HepG2 (cell line): ENCODE measurements at regions not wholly inside any gene's neighbourhood (a gene's known extent, or its start where the extent isn't known, plus 50 kb on each side); places are given as distances from the start of the nearest gene placed in this dataset.

Experiments
- ATAC-seq: fragments of 200-7000 bp; cut with Tn5 transposase; 3 replicates; pipeline ENCODE4 v1.9.1; 2020; ENCODE audit warnings: mild to moderate bottlenecking, moderate library complexity
- BruUV-seq: library from RNA; stranded (reverse); fragments of 400-500 nt; replicated peaks from 2 replicates; lab custom pipeline; 2021; lab: Mats Ljungman, UMichigan
- CTCF ChIA-PET: fragments of 300-600 bp; formaldehyde crosslinking; extraction: SDS; loops from one replicate; lab custom pipeline; 2021; ENCODE audit warnings: low total read pairs, inconsistent platforms, low intra/inter-chr PET ratio; lab: Yijun Ruan, JAX
- POLR2A ChIA-PET: fragments of 350-600 bp; sonication (Branson Sonifier 250); formaldehyde crosslinking; loops from one replicate; lab custom pipeline; 2020; ENCODE audit warnings: antibody characterized with exemption, inconsistent platforms; lab: Yijun Ruan, JAX
- DNase-seq: peaks from one replicate; pipeline ENCODE4 v3.0.0-alpha.2; 2015; ENCODE audit warnings: low spot score
- FAIRE-seq: peaks from 3 replicates; lab custom pipeline; 2011; peaks lifted over from hg19 to GRCh38; lab: Jason Lieb, UNC
- H2AFZ ChIP-seq: one replicate; pipeline ENCODE4 v1.6.1; 2011; ENCODE audit warnings: low read length, inconsistent platforms
- H3K27ac ChIP-seq: fragments of 300-600 bp; 3 replicates; pipeline ENCODE4 v1.8.0; 2011; ENCODE audit warnings: mixed run types, mild to moderate bottlenecking, mixed read lengths, low read length, inconsistent platforms; ENCODE audit not compliant: insufficient read depth; ENCODE audit errors: extremely low read length
- H3K27me3 ChIP-seq, 2 experiments: fragments of 200-600 bp in 1 of 2; 2 replicates in 1 of 2; 3 replicates in 1 of 2; pipeline versions ENCODE4 v1.6.0 to v1.8.0; 2011; ENCODE audit warnings: low read length in 2 of 2, mild to moderate bottlenecking in 2 of 2, moderate library complexity in 2 of 2, inconsistent platforms in 1 of 2; ENCODE audit not compliant: insufficient read depth in 2 of 2, control insufficient read depth in 1 of 2
- H3K36me3 ChIP-seq, 2 experiments: fragments of 200-600 bp in 1 of 2; replicated peaks in 1 of 2; 2 replicates in 1 of 2; 3 replicates in 1 of 2; pipeline versions ENCODE4 v1.5.1 to v1.8.0; 2011; ENCODE audit warnings: low read length in 2 of 2, inconsistent platforms in 1 of 2; ENCODE audit not compliant: insufficient read depth in 2 of 2, control insufficient read depth in 1 of 2
- H3K4me1 ChIP-seq: 2 replicates; pipeline ENCODE4 v1.5.1; 2012; ENCODE audit warnings: low read length, inconsistent platforms; ENCODE audit not compliant: insufficient read depth
- H3K4me2 ChIP-seq: 2 replicates; pipeline ENCODE4 v1.6.0; 2011; ENCODE audit warnings: low read depth, low read length, inconsistent platforms
- H3K4me3 ChIP-seq, 3 experiments: fragments of 200-600 bp in 1 of 3; sonication (generic), shearing (Covaris generic) in 1 of 3; replicated peaks in 1 of 3; 2 replicates each; pipeline ENCODE4 v1.5.1; 2011 to 2016; ENCODE audit warnings: low read length in 3 of 3, inconsistent platforms in 2 of 3, low read depth in 2 of 3, mild to moderate bottlenecking in 2 of 3, control low read depth in 1 of 3, mixed read lengths in 1 of 3; ENCODE audit not compliant: insufficient read depth in 1 of 3
- H3K79me2 ChIP-seq: one replicate; pipeline ENCODE4 v1.6.1; 2011; ENCODE audit warnings: low read length, inconsistent platforms; ENCODE audit not compliant: insufficient read depth
- H3K9ac ChIP-seq: 2 replicates; pipeline ENCODE4 v1.6.0; 2011; ENCODE audit warnings: mild to moderate bottlenecking, low read depth, low read length, inconsistent platforms; ENCODE audit not compliant: insufficient read depth
- H3K9me3 ChIP-seq: 2 replicates; pipeline ENCODE4 v1.5.1; 2012; ENCODE audit warnings: mild to moderate bottlenecking, low read length
- H4K20me1 ChIP-seq: 2 replicates; pipeline ENCODE4 v1.6.0; 2011; ENCODE audit warnings: inconsistent platforms, mild to moderate bottlenecking, low read length, moderate library complexity; ENCODE audit not compliant: insufficient read depth
- AGO1 ChIP-seq: fragments of 200-400 bp; formaldehyde crosslinking; IDR thresholded peaks from 2 replicates; pipeline ENCODE4 v1.6.1; 2017; ENCODE audit warnings: mild to moderate bottlenecking, low read depth, low read length, moderate library complexity; ENCODE audit not compliant: poor library complexity, severe bottlenecking
- MLLT10 ChIP-seq: sonication (generic); formaldehyde crosslinking; IDR thresholded peaks from 2 replicates; pipeline ENCODE4 v1.4.0; 2020; ENCODE audit warnings: missing genetic modification reagents
- NCOA2 ChIP-seq: sonication (generic); formaldehyde crosslinking; IDR thresholded peaks from 2 replicates; pipeline ENCODE4 v1.8.0; 2022; ENCODE audit warnings: inconsistent platforms
- NR1H2 ChIP-seq: sonication (generic); formaldehyde crosslinking; IDR thresholded peaks from 2 replicates; pipeline ENCODE4 v1.8.1; 2022; ENCODE audit warnings: low read depth, missing genetic modification reagents, borderline replicate concordance
- NR2F1 ChIP-seq, 2 experiments: fragments of 450-650 bp in 1 of 2; formaldehyde crosslinking in 1 of 2; IDR thresholded peaks; 2 replicates each; pipeline versions ENCODE4 v1.5.0 to v1.6.1; 2016 to 2020; ENCODE audit warnings: mild to moderate bottlenecking in 1 of 2, missing compliant biosample characterization in 1 of 2, missing genetic modification reagents in 1 of 2, moderate library complexity in 1 of 2
- SCMH1 ChIP-seq: sonication (generic); formaldehyde crosslinking; IDR thresholded peaks from 2 replicates; pipeline ENCODE4 v1.9.0; 2021; ENCODE audit warnings: missing genetic modification reagents, mild to moderate bottlenecking, borderline replicate concordance
- TEAD3 ChIP-seq: optimal IDR thresholded peaks from 2 replicates; pipeline ENCODE3; 2016; ENCODE audit warnings: borderline replicate concordance
- ZBTB1 ChIP-seq: sonication (generic); formaldehyde crosslinking; IDR thresholded peaks from 2 replicates; pipeline ENCODE4 v1.4.0; 2020; ENCODE audit warnings: missing genetic modification reagents, borderline replicate concordance
- ZNF367 ChIP-seq: sonication (generic); formaldehyde crosslinking; IDR thresholded peaks from 2 replicates; pipeline ENCODE4 v1.4.0; 2020; ENCODE audit warnings: missing genetic modification reagents, borderline replicate concordance
- ZNF569 ChIP-seq: sonication (generic); formaldehyde crosslinking; IDR thresholded peaks from 2 replicates; pipeline ENCODE4 v1.5.0; 2020; ENCODE audit warnings: mild to moderate bottlenecking, missing genetic modification reagents, moderate library complexity, borderline replicate concordance
- ZNF781 ChIP-seq: sonication (generic); formaldehyde crosslinking; IDR thresholded peaks from 2 replicates; pipeline ENCODE4 v1.5.1; 2020; ENCODE audit warnings: borderline replicate concordance, mild to moderate bottlenecking, missing genetic modification reagents; ENCODE audit errors: not compliant biosample characterization
- WGBS: methylation state at CpG from one replicate; pipeline ENCODE4 v1.1.6; 2017; ENCODE audit warnings: low lambda C conversion rate; 5-methylcytosine and 5-hydroxymethylcytosine counted together
- in situ Hi-C: cut with HindIII; loops from 2 replicates; pipeline ENCODE4 v1.10.0; 2017; ENCODE audit warnings: low pct_unique_long_range_greater_than_20kb; ENCODE audit not compliant: extremely low pct_ligation_motif_present
- intact Hi-C: fragments of 100-400 bp; cut with micrococcal nuclease; formaldehyde crosslinking; loops from one replicate; pipeline ENCODE4 v1.10.0; 2022; ENCODE audit not compliant: unreplicated experiment

DNA sequence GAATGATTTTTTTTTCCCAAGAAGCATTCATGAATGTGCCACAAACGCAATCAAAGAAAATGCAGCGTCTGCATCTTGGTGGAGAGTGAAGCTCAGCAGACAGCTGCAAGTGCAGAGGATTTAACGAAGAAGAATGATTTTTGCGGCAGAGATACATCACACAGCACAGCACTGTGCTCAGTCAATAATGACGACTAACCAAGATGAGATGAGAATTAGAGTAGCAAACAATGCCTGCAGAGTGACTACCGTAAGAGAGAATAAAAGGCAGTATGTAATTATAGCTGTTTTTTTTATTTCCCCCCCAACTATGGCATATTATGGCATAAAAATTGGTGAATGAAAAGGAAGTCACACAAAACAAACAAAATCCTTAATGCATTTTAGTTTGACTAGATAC lies 218.0 kb upstream of the ROBO1 start:
- no peaks in the 10 kb centered on the region for H4K20me1 ChIP-seq
- no TSS peak for BruUV-seq
- POLR2A ChIA-PET, result no interaction called here
- H3K79me2 ChIP-seq, result no peaks in the 10 kb centered on the region
- no peaks in the 10 kb centered on the region for H3K4me1 ChIP-seq
- no peak overlapping the region for H3K4me3 ChIP-seq
- TF ChIP-seq ZNF781 (no peak), NCOA2 (no peak), ZNF367 (CRISPR knock-in tag) (no peak), ZNF569 (CRISPR knock-in tag) (no peak)
- no peak for DNase-seq
- in situ Hi-C loops (no loop called here), intact Hi-C loops (no loop called here)
- no peak overlapping the region for H3K4me2 ChIP-seq
- H3K27me3 ChIP-seq, result no peaks in the 10 kb centered on the region
- ATAC-seq, result no peak
- H3K9ac ChIP-seq, result no peak overlapping the region
- H2AFZ ChIP-seq, result no peak overlapping the region
- H3K36me3 ChIP-seq, result no peaks in the 10 kb centered on the region
- no peaks in the 10 kb centered on the region for H3K9me3 ChIP-seq
- CTCF ChIA-PET, result no interaction called here
- H3K27ac ChIP-seq, result no peak overlapping the region
- 27% methylated on average over 6 of the region's 6 CpGs for WGBS
- FAIRE-seq, result no peak

DNA sequence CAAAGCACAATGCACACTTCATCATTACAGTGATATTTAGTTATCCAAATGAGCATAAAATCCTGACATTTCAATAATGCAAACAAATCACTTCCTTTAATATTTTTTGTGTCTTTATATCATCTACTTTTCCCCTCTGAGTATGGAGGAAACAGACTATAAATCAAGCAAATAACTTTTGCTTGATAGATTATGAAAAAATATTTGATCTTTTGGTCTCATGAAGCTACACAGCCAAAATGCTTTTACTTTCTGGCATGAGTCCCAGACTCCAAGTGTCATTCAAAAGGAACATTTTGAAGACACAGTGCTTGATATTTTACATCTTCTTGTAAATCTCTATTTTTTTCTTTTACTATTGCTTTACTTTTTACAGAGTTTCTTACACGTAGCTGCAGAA lies 215.3 kb upstream of the ROBO1 start:
- no peaks in the 10 kb centered on the region for H3K27me3 ChIP-seq
- no peak overlapping the region for H2AFZ ChIP-seq
- intact Hi-C loops, result no loop called here
- CTCF ChIA-PET, result no interaction called here
- no peaks in the 10 kb centered on the region for H3K4me1 ChIP-seq
- no peak for DNase-seq
- no peak for ATAC-seq
- FAIRE-seq, result no peak
- H3K79me2 ChIP-seq, result no peaks in the 10 kb centered on the region
- H3K9me3 ChIP-seq, result no peaks in the 10 kb centered on the region
- no peaks in the 10 kb centered on the region for H4K20me1 ChIP-seq
- H3K4me2 ChIP-seq, result no peak overlapping the region
- BruUV-seq, result no TSS peak
- no peak overlapping the region for H3K9ac ChIP-seq
- WGBS, result 3% methylated on average over 1 of the region's 1 CpG
- no peak overlapping the region for H3K27ac ChIP-seq
- no peak overlapping the region for H3K4me3 ChIP-seq
- in situ Hi-C loops, result no loop called here
- POLR2A ChIA-PET, result no interaction called here
- TF ChIP-seq SCMH1 (CRISPR knock-in tag) (no peak), NR2F1 (CRISPR knock-in tag; IDR thresholded peaks at IDR 0.05) (no peak), ZBTB1 (CRISPR knock-in tag) (no peak), MLLT10 (no peak), TEAD3 (CRISPR knock-in tag) (no peak), AGO1 (no peak), NR1H2 (CRISPR knock-in tag) (no peak)
- TF ChIP-seq, all 625 proteins: peak for 0
- no peaks in the 10 kb centered on the region for H3K36me3 ChIP-seq
